H1 (cell line): ENCODE measurements at regions not wholly inside any gene's neighbourhood (a gene's known extent, or its start where the extent isn't known, plus 50 kb on each side); places are given as distances from the start of the nearest gene placed in this dataset.

Experiments used
- ASH2L ChIP-seq: fragments of 200-600, 300-600 bp; sonication (generic); IDR thresholded peaks from one replicate; pipeline ENCODE4 v1.7.1; 2017; ENCODE audit warnings: low read length
- NRF1 ChIP-seq: IDR thresholded peaks from 2 replicates; pipeline ENCODE4 v1.6.1; 2011; ENCODE audit warnings: mild to moderate bottlenecking, low read depth, low read length, improper control_type of control experiment
- PHF8 ChIP-seq: fragments of 200-600 bp; sonication (generic); conservative IDR thresholded peaks from 2 replicates; pipeline ENCODE4 v1.7.1; 2012; ENCODE audit warnings: low read depth, mild to moderate bottlenecking, inconsistent platforms, low read length, moderate library complexity
- POU5F1 ChIP-seq: IDR thresholded peaks from 2 replicates; pipeline ENCODE4 v1.6.1; 2011; ENCODE audit warnings: low read depth, mild to moderate bottlenecking, low read length, moderate library complexity
- TF ChIP-seq, protein P1 (sequence below): fragments of 300-600 bp; sonication (generic); IDR thresholded peaks from 2 replicates; pipeline ENCODE4 v1.7.1; 2012; ENCODE audit warnings: low read length, moderate library complexity, mild to moderate bottlenecking, inconsistent platforms; ENCODE audit not compliant: insufficient replicate concordance

GRCh38 chr14:84804895-84805294 is 725.0 kb upstream of the FLRT2 start (continued):
- TF ChIP-seq NRF1 (no peak), POU5F1 (no peak), ASH2L (no peak), PHF8 (no peak)
- TF ChIP-seq, protein P1, sequence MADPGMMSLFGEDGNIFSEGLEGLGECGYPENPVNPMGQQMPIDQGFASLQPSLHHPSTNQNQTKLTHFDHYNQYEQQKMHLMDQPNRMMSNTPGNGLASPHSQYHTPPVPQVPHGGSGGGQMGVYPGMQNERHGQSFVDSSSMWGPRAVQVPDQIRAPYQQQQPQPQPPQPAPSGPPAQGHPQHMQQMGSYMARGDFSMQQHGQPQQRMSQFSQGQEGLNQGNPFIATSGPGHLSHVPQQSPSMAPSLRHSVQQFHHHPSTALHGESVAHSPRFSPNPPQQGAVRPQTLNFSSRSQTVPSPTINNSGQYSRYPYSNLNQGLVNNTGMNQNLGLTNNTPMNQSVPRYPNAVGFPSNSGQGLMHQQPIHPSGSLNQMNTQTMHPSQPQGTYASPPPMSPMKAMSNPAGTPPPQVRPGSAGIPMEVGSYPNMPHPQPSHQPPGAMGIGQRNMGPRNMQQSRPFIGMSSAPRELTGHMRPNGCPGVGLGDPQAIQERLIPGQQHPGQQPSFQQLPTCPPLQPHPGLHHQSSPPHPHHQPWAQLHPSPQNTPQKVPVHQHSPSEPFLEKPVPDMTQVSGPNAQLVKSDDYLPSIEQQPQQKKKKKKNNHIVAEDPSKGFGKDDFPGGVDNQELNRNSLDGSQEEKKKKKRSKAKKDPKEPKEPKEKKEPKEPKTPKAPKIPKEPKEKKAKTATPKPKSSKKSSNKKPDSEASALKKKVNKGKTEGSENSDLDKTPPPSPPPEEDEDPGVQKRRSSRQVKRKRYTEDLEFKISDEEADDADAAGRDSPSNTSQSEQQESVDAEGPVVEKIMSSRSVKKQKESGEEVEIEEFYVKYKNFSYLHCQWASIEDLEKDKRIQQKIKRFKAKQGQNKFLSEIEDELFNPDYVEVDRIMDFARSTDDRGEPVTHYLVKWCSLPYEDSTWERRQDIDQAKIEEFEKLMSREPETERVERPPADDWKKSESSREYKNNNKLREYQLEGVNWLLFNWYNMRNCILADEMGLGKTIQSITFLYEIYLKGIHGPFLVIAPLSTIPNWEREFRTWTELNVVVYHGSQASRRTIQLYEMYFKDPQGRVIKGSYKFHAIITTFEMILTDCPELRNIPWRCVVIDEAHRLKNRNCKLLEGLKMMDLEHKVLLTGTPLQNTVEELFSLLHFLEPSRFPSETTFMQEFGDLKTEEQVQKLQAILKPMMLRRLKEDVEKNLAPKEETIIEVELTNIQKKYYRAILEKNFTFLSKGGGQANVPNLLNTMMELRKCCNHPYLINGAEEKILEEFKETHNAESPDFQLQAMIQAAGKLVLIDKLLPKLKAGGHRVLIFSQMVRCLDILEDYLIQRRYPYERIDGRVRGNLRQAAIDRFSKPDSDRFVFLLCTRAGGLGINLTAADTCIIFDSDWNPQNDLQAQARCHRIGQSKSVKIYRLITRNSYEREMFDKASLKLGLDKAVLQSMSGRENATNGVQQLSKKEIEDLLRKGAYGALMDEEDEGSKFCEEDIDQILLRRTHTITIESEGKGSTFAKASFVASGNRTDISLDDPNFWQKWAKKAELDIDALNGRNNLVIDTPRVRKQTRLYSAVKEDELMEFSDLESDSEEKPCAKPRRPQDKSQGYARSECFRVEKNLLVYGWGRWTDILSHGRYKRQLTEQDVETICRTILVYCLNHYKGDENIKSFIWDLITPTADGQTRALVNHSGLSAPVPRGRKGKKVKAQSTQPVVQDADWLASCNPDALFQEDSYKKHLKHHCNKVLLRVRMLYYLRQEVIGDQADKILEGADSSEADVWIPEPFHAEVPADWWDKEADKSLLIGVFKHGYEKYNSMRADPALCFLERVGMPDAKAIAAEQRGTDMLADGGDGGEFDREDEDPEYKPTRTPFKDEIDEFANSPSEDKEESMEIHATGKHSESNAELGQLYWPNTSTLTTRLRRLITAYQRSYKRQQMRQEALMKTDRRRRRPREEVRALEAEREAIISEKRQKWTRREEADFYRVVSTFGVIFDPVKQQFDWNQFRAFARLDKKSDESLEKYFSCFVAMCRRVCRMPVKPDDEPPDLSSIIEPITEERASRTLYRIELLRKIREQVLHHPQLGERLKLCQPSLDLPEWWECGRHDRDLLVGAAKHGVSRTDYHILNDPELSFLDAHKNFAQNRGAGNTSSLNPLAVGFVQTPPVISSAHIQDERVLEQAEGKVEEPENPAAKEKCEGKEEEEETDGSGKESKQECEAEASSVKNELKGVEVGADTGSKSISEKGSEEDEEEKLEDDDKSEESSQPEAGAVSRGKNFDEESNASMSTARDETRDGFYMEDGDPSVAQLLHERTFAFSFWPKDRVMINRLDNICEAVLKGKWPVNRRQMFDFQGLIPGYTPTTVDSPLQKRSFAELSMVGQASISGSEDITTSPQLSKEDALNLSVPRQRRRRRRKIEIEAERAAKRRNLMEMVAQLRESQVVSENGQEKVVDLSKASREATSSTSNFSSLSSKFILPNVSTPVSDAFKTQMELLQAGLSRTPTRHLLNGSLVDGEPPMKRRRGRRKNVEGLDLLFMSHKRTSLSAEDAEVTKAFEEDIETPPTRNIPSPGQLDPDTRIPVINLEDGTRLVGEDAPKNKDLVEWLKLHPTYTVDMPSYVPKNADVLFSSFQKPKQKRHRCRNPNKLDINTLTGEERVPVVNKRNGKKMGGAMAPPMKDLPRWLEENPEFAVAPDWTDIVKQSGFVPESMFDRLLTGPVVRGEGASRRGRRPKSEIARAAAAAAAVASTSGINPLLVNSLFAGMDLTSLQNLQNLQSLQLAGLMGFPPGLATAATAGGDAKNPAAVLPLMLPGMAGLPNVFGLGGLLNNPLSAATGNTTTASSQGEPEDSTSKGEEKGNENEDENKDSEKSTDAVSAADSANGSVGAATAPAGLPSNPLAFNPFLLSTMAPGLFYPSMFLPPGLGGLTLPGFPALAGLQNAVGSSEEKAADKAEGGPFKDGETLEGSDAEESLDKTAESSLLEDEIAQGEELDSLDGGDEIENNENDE: no peak
